DOHH2 (cell line): ENCODE measurements at regions not wholly inside any gene's neighbourhood (a gene's known extent, or its start where the extent isn't known, plus 50 kb on each side); places are given as distances from the start of the nearest gene placed in this dataset.

Experiments
- EZH2phosphoT487 ChIP-seq: fragments of 200-600 bp; sonication (generic); IDR thresholded peaks from 2 replicates; pipeline ENCODE4 v1.6.1; 2017; ENCODE audit warnings: borderline replicate concordance, mild to moderate bottlenecking, antibody characterized with exemption, low read length, moderate library complexity, mixed read lengths
- TF ChIP-seq, protein P1 (sequence below): fragments of 200-600 bp; sonication (generic); IDR thresholded peaks from one replicate; pipeline ENCODE4 v1.5.1; 2014; ENCODE audit warnings: antibody characterized with exemption, mild to moderate bottlenecking, low read depth, low read length; ENCODE audit not compliant: poor library complexity, severe bottlenecking

DNA sequence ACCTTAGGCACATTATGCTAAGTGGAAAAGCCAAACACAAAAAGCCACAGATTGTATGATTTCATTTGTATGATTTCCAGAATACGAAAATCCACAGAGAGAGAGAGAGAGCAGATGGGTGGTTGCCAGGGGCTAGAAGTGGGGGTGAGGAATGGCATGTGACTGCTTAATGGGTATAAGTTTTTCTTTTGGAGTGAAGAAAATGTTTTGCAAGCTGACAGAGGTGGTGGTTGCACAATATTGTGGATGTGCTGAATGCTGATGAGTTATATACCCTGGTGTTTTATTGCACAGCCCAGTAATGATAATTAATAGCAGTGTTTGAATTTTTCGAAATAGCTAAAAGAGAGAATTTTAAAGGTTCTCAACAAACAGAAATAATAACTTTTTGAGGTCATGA is 386.1 kb upstream of the HS3ST1 start:
- TF ChIP-seq, protein P1, sequence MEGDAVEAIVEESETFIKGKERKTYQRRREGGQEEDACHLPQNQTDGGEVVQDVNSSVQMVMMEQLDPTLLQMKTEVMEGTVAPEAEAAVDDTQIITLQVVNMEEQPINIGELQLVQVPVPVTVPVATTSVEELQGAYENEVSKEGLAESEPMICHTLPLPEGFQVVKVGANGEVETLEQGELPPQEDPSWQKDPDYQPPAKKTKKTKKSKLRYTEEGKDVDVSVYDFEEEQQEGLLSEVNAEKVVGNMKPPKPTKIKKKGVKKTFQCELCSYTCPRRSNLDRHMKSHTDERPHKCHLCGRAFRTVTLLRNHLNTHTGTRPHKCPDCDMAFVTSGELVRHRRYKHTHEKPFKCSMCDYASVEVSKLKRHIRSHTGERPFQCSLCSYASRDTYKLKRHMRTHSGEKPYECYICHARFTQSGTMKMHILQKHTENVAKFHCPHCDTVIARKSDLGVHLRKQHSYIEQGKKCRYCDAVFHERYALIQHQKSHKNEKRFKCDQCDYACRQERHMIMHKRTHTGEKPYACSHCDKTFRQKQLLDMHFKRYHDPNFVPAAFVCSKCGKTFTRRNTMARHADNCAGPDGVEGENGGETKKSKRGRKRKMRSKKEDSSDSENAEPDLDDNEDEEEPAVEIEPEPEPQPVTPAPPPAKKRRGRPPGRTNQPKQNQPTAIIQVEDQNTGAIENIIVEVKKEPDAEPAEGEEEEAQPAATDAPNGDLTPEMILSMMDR = no peak
- TF ChIP-seq EZH2phosphoT487 = no peak
